ENCODE measurements at regions not wholly inside any gene's neighbourhood (a gene's known extent, or its start where the extent isn't known, plus 50 kb on each side); places are given as distances from the start of the nearest gene placed in this dataset.

- DNase-seq (ENCODE audit: extremely low spot score, unreplicated experiment) = no peak
- no peaks in the 10 kb centered on the region for H3K27me3 Mint-ChIP-seq
- peaks cover 4% of the 10 kb centered on the region for H3K9me3 Mint-ChIP-seq
- no peak overlapping the region for H3K27ac Mint-ChIP-seq
- TF ChIP-seq CTCF (conservative IDR thresholded peaks at IDR 0.05) = no peak
- H3K36me3 Mint-ChIP-seq = no peaks in the 10 kb centered on the region
- peaks cover 12% of the 10 kb centered on the region for H3K4me1 Mint-ChIP-seq (ENCODE audit: unreplicated experiment)
- H3K4me3 Mint-ChIP-seq = no peak overlapping the region
Measured at GRCh38 chr1:199854686-199855321, 172.7 kb upstream of the NR5A2 start.

GRCh38 chr1:199855580-199855979, 171.9 kb upstream of the NR5A2 start:
- Mint-ChIP-seq H3K27me3 (no peaks in the 10 kb centered on the region), H3K36me3 (no peaks in the 10 kb centered on the region), H3K27ac (no peak overlapping the region), H3K9me3 (peaks cover 4% of the 10 kb centered on the region), H3K4me1 (ENCODE audit: unreplicated experiment) (peaks cover 12% of the 10 kb centered on the region), H3K4me3 (no peak overlapping the region)
- no peak for DNase-seq (ENCODE audit: extremely low spot score, unreplicated experiment)
- TF ChIP-seq CTCF (conservative IDR thresholded peaks at IDR 0.05) = no peak

GRCh38 chr1:199856216-199856780, 171.2 kb upstream of the NR5A2 start:
- H3K4me1 Mint-ChIP-seq (ENCODE audit: unreplicated experiment) = peaks cover 15% of the 10 kb centered on the region
- H3K36me3 Mint-ChIP-seq = no peaks in the 10 kb centered on the region
- H3K9me3 Mint-ChIP-seq = peaks cover 4% of the 10 kb centered on the region
- no peaks in the 10 kb centered on the region for H3K27me3 Mint-ChIP-seq
- no peak overlapping the region for H3K4me3 Mint-ChIP-seq
- no peak for TF ChIP-seq CTCF (conservative IDR thresholded peaks at IDR 0.05)
- DNase-seq (ENCODE audit: extremely low spot score, unreplicated experiment) = no peak
- no peak overlapping the region for H3K27ac Mint-ChIP-seq

GRCh38 chr1:199857108-199857507, 170.4 kb upstream of the NR5A2 start:
- Mint-ChIP-seq H3K4me3 (no peak overlapping the region), H3K4me1 (ENCODE audit: unreplicated experiment) (peaks cover 16% of the 10 kb centered on the region), H3K36me3 (no peaks in the 10 kb centered on the region), H3K27me3 (no peaks in the 10 kb centered on the region), H3K27ac (peak overlapping the region; percentile 4), H3K9me3 (peaks cover 4% of the 10 kb centered on the region)
- TF ChIP-seq CTCF (conservative IDR thresholded peaks at IDR 0.05) = no peak
- DNase-seq (ENCODE audit: extremely low spot score, unreplicated experiment) = no peak

GRCh38 chr1:199857516-199857915, 170.0 kb upstream of the NR5A2 start:
- Mint-ChIP-seq H3K4me3 (no peak overlapping the region), H3K9me3 (peaks cover 4% of the 10 kb centered on the region)
- no peak for DNase-seq (ENCODE audit: extremely low spot score, unreplicated experiment)

More at GRCh38 chr1:199857516-199857915, 170.0 kb upstream of the NR5A2 start:
- H3K27ac Mint-ChIP-seq = no peak overlapping the region
- H3K27me3 Mint-ChIP-seq = no peaks in the 10 kb centered on the region
- no peak for TF ChIP-seq CTCF (conservative IDR thresholded peaks at IDR 0.05)
- peaks cover 16% of the 10 kb centered on the region for H3K4me1 Mint-ChIP-seq (ENCODE audit: unreplicated experiment)
- no peaks in the 10 kb centered on the region for H3K36me3 Mint-ChIP-seq

Measured in type B pancreatic cell (in vitro differentiated cells).